Liver (tissue), 8 donors: ENCODE measurements at regions not wholly inside any gene's neighbourhood (a gene's known extent, or its start where the extent isn't known, plus 50 kb on each side); places are given as distances from the start of the nearest gene placed in this dataset.

Experiments used
- DNase-seq: peaks from one replicate; pipeline ENCODE4 v3.0.0-alpha.2; 2017; ENCODE audit warnings: low spot score
- H3K27ac ChIP-seq, 2 donors: one replicate each; pipeline ENCODE4 v1.7.0; 2013; ENCODE audit warnings: inconsistent platforms in 2 of 2, low read length in 2 of 2, control low read depth in 1 of 2, low read depth in 1 of 2, mild to moderate bottlenecking in 1 of 2
- H3K27me3 ChIP-seq, 4 donors: one replicate each; pipeline versions ENCODE4 v1.6.1 to v1.7.0; 2013; ENCODE audit warnings: low read length in 3 of 4, inconsistent platforms in 1 of 4, mild to moderate bottlenecking in 1 of 4, moderate library complexity in 1 of 4; ENCODE audit not compliant: control insufficient read depth in 4 of 4, insufficient read depth in 4 of 4
- H3K36me3 ChIP-seq, 4 donors: one replicate each; pipeline versions ENCODE4 v1.6.1 to v1.7.0; 2013; ENCODE audit warnings: low read length in 3 of 4, mild to moderate bottlenecking in 3 of 4, low read depth in 1 of 4, moderate library complexity in 1 of 4; ENCODE audit not compliant: control insufficient read depth in 4 of 4, insufficient read depth in 3 of 4
- H3K4me1 ChIP-seq, 4 donors: one replicate each; pipeline versions ENCODE4 v1.6.1 to v1.7.0; 2013; ENCODE audit warnings: low read length in 3 of 4, mild to moderate bottlenecking in 3 of 4, moderate library complexity in 1 of 4; ENCODE audit not compliant: control insufficient read depth in 4 of 4, insufficient read depth in 4 of 4
- H3K4me3 ChIP-seq, 3 donors: one replicate each; pipeline versions ENCODE4 v1.6.1 to v1.7.0; 2013; ENCODE audit warnings: low read length in 3 of 3, control low read depth in 1 of 3, low read depth in 1 of 3, mild to moderate bottlenecking in 1 of 3
- H3K9ac ChIP-seq, 2 donors: one replicate each; pipeline ENCODE4 v1.7.0; 2013; ENCODE audit warnings: low read length in 2 of 2, mild to moderate bottlenecking in 2 of 2, moderate library complexity in 2 of 2, control low read depth in 1 of 2, low read depth in 1 of 2
- H3K9me3 ChIP-seq, 4 donors: one replicate each; pipeline versions ENCODE4 v1.6.1 to v1.7.0; 2013; ENCODE audit warnings: low read length in 3 of 4; ENCODE audit not compliant: control insufficient read depth in 4 of 4
- EGR1 ChIP-seq, 2 donors: IDR thresholded peaks; 2 replicates each; pipeline ENCODE4 v1.6.1; 2016 to 2018; ENCODE audit warnings: antibody characterized with exemption in 2 of 2, low read depth in 2 of 2
- FOXA1 ChIP-seq: IDR thresholded peaks from 2 replicates; pipeline ENCODE4 v1.6.1; 2016; ENCODE audit warnings: antibody characterized with exemption
- GABPA ChIP-seq, 2 donors: IDR thresholded peaks in 1 of 2; conservative IDR thresholded peaks in 1 of 2; 2 replicates each; pipeline ENCODE4 v1.6.1; 2016; ENCODE audit warnings: antibody characterized with exemption in 2 of 2, mild to moderate bottlenecking in 1 of 2, moderate library complexity in 1 of 2
- HNF4A ChIP-seq, 2 donors: conservative IDR thresholded peaks; 2 replicates each; pipeline ENCODE4 v1.6.1; 2016; ENCODE audit warnings: antibody characterized with exemption in 2 of 2, mild to moderate bottlenecking in 2 of 2
- HNF4G ChIP-seq: IDR thresholded peaks from 2 replicates; pipeline ENCODE4 v1.6.1; 2016; ENCODE audit warnings: antibody characterized with exemption
- NR2F2 ChIP-seq: IDR thresholded peaks from 2 replicates; pipeline ENCODE4 v1.6.1; 2016; ENCODE audit warnings: antibody characterized with exemption
- RAD21 ChIP-seq, 2 donors: IDR thresholded peaks; 2 replicates each; pipeline ENCODE4 v1.6.1; 2016; ENCODE audit warnings: antibody characterized with exemption in 2 of 2, mild to moderate bottlenecking in 2 of 2
- SP1 ChIP-seq: IDR thresholded peaks from 2 replicates; pipeline ENCODE4 v1.6.1; 2018; ENCODE audit warnings: antibody characterized with exemption, mild to moderate bottlenecking
- WGBS: extraction: QIAGEN DNeasy Blood & Tissue Kit; methylation state at CpG from one replicate; pipeline ENCODE4 v1.1.7; 2013; 5-methylcytosine and 5-hydroxymethylcytosine counted together
- TF ChIP-seq, protein P1 (sequence below): IDR thresholded peaks from 2 replicates; pipeline ENCODE4 v1.6.1; 2016; ENCODE audit warnings: antibody characterized with exemption
- TF ChIP-seq, protein P2 (sequence below): IDR thresholded peaks from 2 replicates; pipeline ENCODE4 v1.6.1; 2016; ENCODE audit warnings: antibody characterized with exemption
- TF ChIP-seq, protein P3 (sequence below): IDR thresholded peaks from 2 replicates; pipeline ENCODE4 v1.6.1; 2016; ENCODE audit warnings: antibody characterized with exemption, mild to moderate bottlenecking
- TF ChIP-seq, protein P4 (sequence below): fragments of 150-350 bp; IDR thresholded peaks from 2 replicates; pipeline ENCODE4 v1.5.1; 2017; ENCODE audit warnings: improper control_type of control experiment, low read depth, low read length; ENCODE audit not compliant: missing input control
- TF ChIP-seq, protein P5 (sequence below): IDR thresholded peaks from 2 replicates; pipeline ENCODE4 v1.6.1; 2016; ENCODE audit warnings: antibody characterized with exemption
- donor health status: healthy.
- donor health status: healthy.
- donor health status: healthy.
- donor health status: healthy.
- donor health status: healthy.

DNA sequence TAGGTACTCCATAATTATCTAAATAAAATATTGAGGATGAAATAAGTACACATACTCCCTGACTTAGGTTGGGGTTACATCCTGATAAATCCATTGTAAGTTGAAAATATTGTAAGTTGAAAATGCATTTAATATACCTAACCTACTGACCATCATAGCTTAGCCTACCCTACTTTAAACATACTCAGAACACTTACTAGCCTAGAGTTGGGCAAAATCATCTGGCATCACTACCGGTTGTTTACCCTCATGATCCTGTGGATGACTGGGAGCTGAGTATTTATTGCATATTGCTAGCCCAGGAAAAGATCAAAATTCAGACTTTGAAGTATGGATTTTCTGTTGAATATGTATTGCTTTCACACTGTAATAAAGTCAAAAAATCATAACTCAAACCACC is 467.3 kb downstream of the C6orf118 start:
- H3K4me3 ChIP-seq: no peak overlapping the region
- H3K27me3 ChIP-seq: no peaks in the 10 kb centered on the region
- 81% methylated on average over 1 of the region's 1 CpG for WGBS
- no peaks in the 10 kb centered on the region for H3K4me1 ChIP-seq
- H3K27ac ChIP-seq: no peak overlapping the region
- H3K36me3 ChIP-seq: no peaks in the 10 kb centered on the region
- no peak for DNase-seq
- TF ChIP-seq SP1 (no peak), HNF4A (conservative IDR thresholded peaks at IDR 0.05) (no peak), FOXA1 (no peak), EGR1 (IDR thresholded peaks at IDR 0.05; ENCODE audit: low read depth in 2 of 2) (no peak), RAD21 (IDR thresholded peaks at IDR 0.05) (no peak), HNF4G (no peak), NR2F2 (no peak)
- TF ChIP-seq, protein P1, sequence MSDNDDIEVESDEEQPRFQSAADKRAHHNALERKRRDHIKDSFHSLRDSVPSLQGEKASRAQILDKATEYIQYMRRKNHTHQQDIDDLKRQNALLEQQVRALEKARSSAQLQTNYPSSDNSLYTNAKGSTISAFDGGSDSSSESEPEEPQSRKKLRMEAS: no peak
- TF ChIP-seq, protein P2, sequence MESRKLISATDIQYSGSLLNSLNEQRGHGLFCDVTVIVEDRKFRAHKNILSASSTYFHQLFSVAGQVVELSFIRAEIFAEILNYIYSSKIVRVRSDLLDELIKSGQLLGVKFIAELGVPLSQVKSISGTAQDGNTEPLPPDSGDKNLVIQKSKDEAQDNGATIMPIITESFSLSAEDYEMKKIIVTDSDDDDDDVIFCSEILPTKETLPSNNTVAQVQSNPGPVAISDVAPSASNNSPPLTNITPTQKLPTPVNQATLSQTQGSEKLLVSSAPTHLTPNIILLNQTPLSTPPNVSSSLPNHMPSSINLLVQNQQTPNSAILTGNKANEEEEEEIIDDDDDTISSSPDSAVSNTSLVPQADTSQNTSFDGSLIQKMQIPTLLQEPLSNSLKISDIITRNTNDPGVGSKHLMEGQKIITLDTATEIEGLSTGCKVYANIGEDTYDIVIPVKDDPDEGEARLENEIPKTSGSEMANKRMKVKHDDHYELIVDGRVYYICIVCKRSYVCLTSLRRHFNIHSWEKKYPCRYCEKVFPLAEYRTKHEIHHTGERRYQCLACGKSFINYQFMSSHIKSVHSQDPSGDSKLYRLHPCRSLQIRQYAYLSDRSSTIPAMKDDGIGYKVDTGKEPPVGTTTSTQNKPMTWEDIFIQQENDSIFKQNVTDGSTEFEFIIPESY: no peak
- TF ChIP-seq, protein P3, sequence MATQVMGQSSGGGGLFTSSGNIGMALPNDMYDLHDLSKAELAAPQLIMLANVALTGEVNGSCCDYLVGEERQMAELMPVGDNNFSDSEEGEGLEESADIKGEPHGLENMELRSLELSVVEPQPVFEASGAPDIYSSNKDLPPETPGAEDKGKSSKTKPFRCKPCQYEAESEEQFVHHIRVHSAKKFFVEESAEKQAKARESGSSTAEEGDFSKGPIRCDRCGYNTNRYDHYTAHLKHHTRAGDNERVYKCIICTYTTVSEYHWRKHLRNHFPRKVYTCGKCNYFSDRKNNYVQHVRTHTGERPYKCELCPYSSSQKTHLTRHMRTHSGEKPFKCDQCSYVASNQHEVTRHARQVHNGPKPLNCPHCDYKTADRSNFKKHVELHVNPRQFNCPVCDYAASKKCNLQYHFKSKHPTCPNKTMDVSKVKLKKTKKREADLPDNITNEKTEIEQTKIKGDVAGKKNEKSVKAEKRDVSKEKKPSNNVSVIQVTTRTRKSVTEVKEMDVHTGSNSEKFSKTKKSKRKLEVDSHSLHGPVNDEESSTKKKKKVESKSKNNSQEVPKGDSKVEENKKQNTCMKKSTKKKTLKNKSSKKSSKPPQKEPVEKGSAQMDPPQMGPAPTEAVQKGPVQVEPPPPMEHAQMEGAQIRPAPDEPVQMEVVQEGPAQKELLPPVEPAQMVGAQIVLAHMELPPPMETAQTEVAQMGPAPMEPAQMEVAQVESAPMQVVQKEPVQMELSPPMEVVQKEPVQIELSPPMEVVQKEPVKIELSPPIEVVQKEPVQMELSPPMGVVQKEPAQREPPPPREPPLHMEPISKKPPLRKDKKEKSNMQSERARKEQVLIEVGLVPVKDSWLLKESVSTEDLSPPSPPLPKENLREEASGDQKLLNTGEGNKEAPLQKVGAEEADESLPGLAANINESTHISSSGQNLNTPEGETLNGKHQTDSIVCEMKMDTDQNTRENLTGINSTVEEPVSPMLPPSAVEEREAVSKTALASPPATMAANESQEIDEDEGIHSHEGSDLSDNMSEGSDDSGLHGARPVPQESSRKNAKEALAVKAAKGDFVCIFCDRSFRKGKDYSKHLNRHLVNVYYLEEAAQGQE: no peak
- peaks cover 0 to 1% (median 0%) of the 10 kb centered on the region in 4 donors for H3K9me3 ChIP-seq
- no peak overlapping the region for H3K9ac ChIP-seq

DNA sequence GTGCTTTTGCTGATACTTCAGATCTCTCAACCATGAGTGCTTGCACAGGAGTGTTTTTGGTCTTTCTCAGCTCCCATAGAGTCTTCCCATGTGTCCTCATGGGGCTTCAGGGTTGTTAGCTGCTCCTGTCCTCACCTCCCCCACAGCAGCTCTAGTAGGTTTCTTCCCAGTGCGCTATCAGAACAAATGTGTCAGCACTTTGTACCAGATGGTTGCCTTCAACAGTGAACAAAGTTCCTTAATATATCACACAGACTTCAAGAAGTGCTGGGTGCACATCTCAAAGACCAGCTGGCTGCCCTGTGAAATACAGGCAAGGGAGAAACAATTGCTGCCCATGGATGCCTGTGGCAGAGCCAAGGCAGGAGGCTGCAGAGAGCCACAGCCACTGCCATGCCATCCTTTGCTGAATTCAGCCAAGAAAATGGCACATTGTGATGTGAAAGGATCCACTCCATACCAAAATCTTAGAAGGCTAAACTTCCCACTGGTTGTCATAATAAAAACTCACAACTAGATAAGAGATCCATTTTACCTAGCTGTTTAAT is 471.3 kb downstream of the C6orf118 start:
- TF ChIP-seq, protein P1: no peak
- TF ChIP-seq, protein P4, sequence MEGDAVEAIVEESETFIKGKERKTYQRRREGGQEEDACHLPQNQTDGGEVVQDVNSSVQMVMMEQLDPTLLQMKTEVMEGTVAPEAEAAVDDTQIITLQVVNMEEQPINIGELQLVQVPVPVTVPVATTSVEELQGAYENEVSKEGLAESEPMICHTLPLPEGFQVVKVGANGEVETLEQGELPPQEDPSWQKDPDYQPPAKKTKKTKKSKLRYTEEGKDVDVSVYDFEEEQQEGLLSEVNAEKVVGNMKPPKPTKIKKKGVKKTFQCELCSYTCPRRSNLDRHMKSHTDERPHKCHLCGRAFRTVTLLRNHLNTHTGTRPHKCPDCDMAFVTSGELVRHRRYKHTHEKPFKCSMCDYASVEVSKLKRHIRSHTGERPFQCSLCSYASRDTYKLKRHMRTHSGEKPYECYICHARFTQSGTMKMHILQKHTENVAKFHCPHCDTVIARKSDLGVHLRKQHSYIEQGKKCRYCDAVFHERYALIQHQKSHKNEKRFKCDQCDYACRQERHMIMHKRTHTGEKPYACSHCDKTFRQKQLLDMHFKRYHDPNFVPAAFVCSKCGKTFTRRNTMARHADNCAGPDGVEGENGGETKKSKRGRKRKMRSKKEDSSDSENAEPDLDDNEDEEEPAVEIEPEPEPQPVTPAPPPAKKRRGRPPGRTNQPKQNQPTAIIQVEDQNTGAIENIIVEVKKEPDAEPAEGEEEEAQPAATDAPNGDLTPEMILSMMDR: no peak
- TF ChIP-seq, protein P3: no peak
- TF ChIP-seq RAD21 (IDR thresholded peaks at IDR 0.05) (no peak), FOXA1 (no peak), EGR1 (IDR thresholded peaks at IDR 0.05; ENCODE audit: low read depth in 2 of 2) (no peak), GABPA (IDR thresholded peaks at IDR 0.05 in 1 of 2, conservative IDR thresholded peaks at IDR 0.05 in 1 of 2) (no peak)
- TF ChIP-seq, protein P5, sequence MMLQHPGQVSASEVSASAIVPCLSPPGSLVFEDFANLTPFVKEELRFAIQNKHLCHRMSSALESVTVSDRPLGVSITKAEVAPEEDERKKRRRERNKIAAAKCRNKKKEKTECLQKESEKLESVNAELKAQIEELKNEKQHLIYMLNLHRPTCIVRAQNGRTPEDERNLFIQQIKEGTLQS: no peak
- TF ChIP-seq, protein P2: no peak
- Histone ChIP-seq H3K36me3 (no peaks in the 10 kb centered on the region), H3K4me1 (no peaks in the 10 kb centered on the region)

More for the DNA sequence above, 471.3 kb downstream of the C6orf118 start:
- no peak overlapping the region for H3K27ac ChIP-seq
- peaks cover 0 to 1% (median 0%) of the 10 kb centered on the region in 4 donors for H3K9me3 ChIP-seq
- DNase-seq: no peak
- WGBS: 91% methylated on average over 1 of the region's 1 CpG
- H3K27me3 ChIP-seq: peaks cover 0 to 3% (median 0%) of the 10 kb centered on the region in 4 donors
- no peak overlapping the region for H3K9ac ChIP-seq
- no peak overlapping the region for H3K4me3 ChIP-seq
